K562 (cell line): ENCODE measurements at regions not wholly inside any gene's neighbourhood (a gene's known extent, or its start where the extent isn't known, plus 50 kb on each side); places are given as distances from the start of the nearest gene placed in this dataset.

Experiments
- ATAC-seq: fragments of 200-7000 bp; cut with Tn5 transposase; 3 replicates; pipeline ENCODE4 v1.9.1; 2020; ENCODE audit warnings: moderate library complexity
- BruUV-seq: library from RNA; stranded (reverse); fragments of 400-500 nt; replicated peaks from 2 replicates; lab custom pipeline; 2021; lab: Mats Ljungman, UMichigan
- CTCF ChIA-PET: fragments of 300-600 bp; formaldehyde crosslinking; extraction: SDS; loops from one replicate; lab custom pipeline; 2021; ENCODE audit warnings: low intra/inter-chr PET ratio; lab: Yijun Ruan, JAX
- POLR2A ChIA-PET: fragments of 300-600, 350-650 bp; sonication (Branson Sonifier 250); formaldehyde crosslinking; extraction: SDS; loops from one replicate; lab custom pipeline; 2021; ENCODE audit warnings: antibody characterized with exemption, inconsistent platforms; lab: Yijun Ruan, JAX
- DNase-seq, 4 experiments: peaks; one replicate each; pipeline versions ENCODE4 v3.0.0 to v3.0.0-alpha.2; 2011 to 2018; ENCODE audit warnings: low spot score in 3 of 4, mixed read lengths in 3 of 4; ENCODE audit errors: extremely low read depth in 1 of 4
- FAIRE-seq: peaks from 2 replicates; lab custom pipeline; 2011; peaks lifted over from hg19 to GRCh38; lab: Jason Lieb, UNC
- H2AFZ ChIP-seq: 2 replicates; pipeline ENCODE4 v1.6.0; 2011; ENCODE audit warnings: low read depth, low read length, control low read depth, inconsistent platforms
- H3K27ac ChIP-seq: fragments of 200-600 bp; 3 replicates; pipeline ENCODE4 v1.8.0; 2011; ENCODE audit warnings: low read depth, mild to moderate bottlenecking, control low read depth, inconsistent platforms, low read length, moderate library complexity, mixed read lengths; ENCODE audit errors: extremely low read depth
- H3K27me3 ChIP-seq, 2 experiments: fragments of 300-600 bp in 1 of 2; 2 replicates in 1 of 2; 3 replicates in 1 of 2; pipeline versions ENCODE4 v1.6.0 to v1.8.0; 2011; ENCODE audit warnings: inconsistent platforms in 2 of 2, low read length in 2 of 2, mild to moderate bottlenecking in 1 of 2, mixed read lengths in 1 of 2, moderate library complexity in 1 of 2; ENCODE audit not compliant: control insufficient read depth in 2 of 2, insufficient read depth in 2 of 2
- H3K36me3 ChIP-seq: fragments of 300-600 bp; 3 replicates; pipeline ENCODE4 v1.8.0; 2011; ENCODE audit warnings: mild to moderate bottlenecking, low read length, inconsistent platforms; ENCODE audit not compliant: control insufficient read depth, insufficient read depth
- H3K4me1 ChIP-seq, 2 experiments: fragments of 200-600 bp in 1 of 2; replicated peaks in 1 of 2; 2 replicates in 1 of 2; 3 replicates in 1 of 2; pipeline versions ENCODE4 v1.5.1 to v1.8.0; 2011; ENCODE audit warnings: inconsistent platforms in 2 of 2, low read length in 2 of 2, mild to moderate bottlenecking in 1 of 2, mixed read lengths in 1 of 2, moderate library complexity in 1 of 2; ENCODE audit not compliant: control insufficient read depth in 2 of 2, insufficient read depth in 2 of 2
- H3K4me2 ChIP-seq: 2 replicates; pipeline ENCODE4 v1.6.1; 2011; ENCODE audit warnings: low read length, control low read depth, inconsistent platforms, mixed read lengths; ENCODE audit not compliant: insufficient read depth
- H3K4me3 ChIP-seq: fragments of 200-600 bp; sonication (generic), shearing (Covaris generic); 2 replicates; pipeline ENCODE4 v1.5.1; 2016; ENCODE audit warnings: control low read depth, inconsistent platforms
- H3K79me2 ChIP-seq: fragments of 200-600 bp; 3 replicates; pipeline ENCODE4 v1.8.0; 2011; ENCODE audit warnings: low read length, inconsistent platforms; ENCODE audit not compliant: control insufficient read depth, insufficient read depth
- H3K9ac ChIP-seq, 2 experiments: 2 replicates each; pipeline versions ENCODE4 v1.6.0 to v1.6.1; 2011; ENCODE audit warnings: low read depth in 2 of 2, low read length in 2 of 2, control low read depth in 1 of 2, inconsistent platforms in 1 of 2, mild to moderate bottlenecking in 1 of 2, mixed read lengths in 1 of 2; ENCODE audit not compliant: insufficient read depth in 1 of 2
- H3K9me1 ChIP-seq: one replicate; pipeline ENCODE4 v1.6.0; 2011; ENCODE audit warnings: inconsistent platforms, mild to moderate bottlenecking, low read length, moderate library complexity; ENCODE audit not compliant: control insufficient read depth, insufficient read depth
- H3K9me3 ChIP-seq: replicated peaks from 2 replicates; pipeline ENCODE4 v1.5.1; 2011; ENCODE audit warnings: low read depth, low read length, inconsistent platforms; ENCODE audit not compliant: control insufficient read depth, insufficient read depth
- H4K20me1 ChIP-seq: replicated peaks from 2 replicates; pipeline ENCODE4 v1.6.1; 2011; ENCODE audit warnings: low read length, inconsistent platforms, mixed read lengths; ENCODE audit not compliant: control insufficient read depth, insufficient read depth
- BRD4 ChIP-seq: fragments of 200-600 bp; sonication (generic); IDR thresholded peaks from 2 replicates; pipeline ENCODE4 v1.6.1; 2017; ENCODE audit warnings: inconsistent platforms
- CC2D1A ChIP-seq: fragments of 450-650 bp; IDR thresholded peaks from 2 replicates; pipeline ENCODE4 v1.6.1; 2017; ENCODE audit warnings: mild to moderate bottlenecking
- CEBPG ChIP-seq, 3 experiments: fragments of 200-800 bp in 1 of 3; sonication (Bioruptor generic) in 1 of 3; sonication (generic) in 1 of 3; formaldehyde crosslinking in 1 of 3; IDR thresholded peaks in 2 of 3; conservative IDR thresholded peaks in 1 of 3; 2 replicates each; pipeline versions ENCODE4 v1.6.1 to v1.8.0; 2016 to 2022; ENCODE audit warnings: missing compliant biosample characterization in 2 of 3, missing genetic modification characterization in 2 of 3, mild to moderate bottlenecking in 1 of 3, missing genetic modification reagents in 1 of 3
- HDGF ChIP-seq: fragments of 450-650 bp; IDR thresholded peaks from 2 replicates; pipeline ENCODE4 v1.6.1; 2016
- NFYB ChIP-seq: IDR thresholded peaks from 2 replicates; pipeline ENCODE4 v1.6.1; 2011; ENCODE audit warnings: mild to moderate bottlenecking, moderate library complexity; ENCODE audit not compliant: insufficient read length; ENCODE audit errors: extremely low read depth
- RHOXF2B ChIP-seq: fragments of 250-450 bp; sonication (Bioruptor Pico); conservative IDR thresholded peaks from 2 replicates; pipeline ENCODE4 v1.5.1; 2021
- SMAD3 ChIP-seq: fragments of 450-650 bp; formaldehyde crosslinking; conservative IDR thresholded peaks from 2 replicates; pipeline ENCODE4 v1.4.0; 2020; ENCODE audit warnings: mild to moderate bottlenecking
- SRSF7 ChIP-seq: fragments of 200-400 bp; formaldehyde crosslinking; optimal IDR thresholded peaks from 2 replicates; pipeline ENCODE3; 2017; ENCODE audit warnings: mild to moderate bottlenecking, low read depth, low read length
- TARDBP ChIP-seq: fragments of 450-650 bp; IDR thresholded peaks from 2 replicates; pipeline ENCODE4 v1.6.1; 2016
- ZC3H4 ChIP-seq: sonication (generic); formaldehyde crosslinking; IDR thresholded peaks from 2 replicates; pipeline ENCODE4 v1.9.0; 2021; ENCODE audit warnings: missing genetic modification reagents, borderline replicate concordance
- ZNF717 ChIP-seq: fragments of 250-450 bp; sonication (Bioruptor Pico); IDR thresholded peaks from 2 replicates; pipeline ENCODE4 v1.5.0; 2021
- ZNF766 ChIP-seq: fragments of 200-800 bp; sonication (Bioruptor generic); conservative IDR thresholded peaks from 2 replicates; pipeline ENCODE4 v1.6.1; 2016; ENCODE audit warnings: missing genetic modification characterization, missing compliant biosample characterization
- WGBS: fragments of 100-300 bp; shearing (Covaris generic); methylation state at CpG from one replicate; pipeline ENCODE4 v1.1.6; 2016; ENCODE audit warnings: low coverage, mixed read lengths; ENCODE audit not compliant: insufficient coverage; ENCODE audit errors: missing lambda C conversion rate; 5-methylcytosine and 5-hydroxymethylcytosine counted together
- in situ Hi-C: fragments of 300-500 bp; cut with MboI; formaldehyde crosslinking; loops from 4 replicates; pipeline ENCODE4 v1.15.0; 2018; ENCODE audit warnings: inconsistent platforms, mixed read lengths
- intact Hi-C: fragments of 100-400 bp; cut with micrococcal nuclease; formaldehyde crosslinking; loops from 2 replicates; pipeline ENCODE4 v1.14.2; 2022
- TF ChIP-seq, protein P1 (sequence below): sonication (generic); formaldehyde crosslinking; IDR thresholded peaks from 2 replicates; pipeline ENCODE4 v1.8.0; 2022; ENCODE audit warnings: missing genetic modification reagents, mild to moderate bottlenecking, borderline replicate concordance
- TF ChIP-seq, protein P2 (sequence below): fragments of 450-650 bp; IDR thresholded peaks from 2 replicates; pipeline ENCODE4 v1.6.1; 2017; ENCODE audit warnings: mild to moderate bottlenecking, moderate library complexity
- TF ChIP-seq, protein P3 (sequence below): sonication (generic); formaldehyde crosslinking; IDR thresholded peaks from 2 replicates; pipeline ENCODE4 v1.4.0; 2020; ENCODE audit warnings: mild to moderate bottlenecking, missing genetic modification reagents
- TF ChIP-seq, protein P4 (sequence below): fragments of 450-650 bp; conservative IDR thresholded peaks from 2 replicates; pipeline ENCODE4 v1.6.1; 2016; ENCODE audit warnings: missing genetic modification characterization, low read depth, mild to moderate bottlenecking, missing compliant biosample characterization, moderate library complexity
- TF ChIP-seq, protein P5 (sequence below): sonication (generic); formaldehyde crosslinking; IDR thresholded peaks from 2 replicates; pipeline ENCODE4 v1.8.1; 2023; ENCODE audit warnings: mild to moderate bottlenecking, missing genetic modification reagents

DNA sequence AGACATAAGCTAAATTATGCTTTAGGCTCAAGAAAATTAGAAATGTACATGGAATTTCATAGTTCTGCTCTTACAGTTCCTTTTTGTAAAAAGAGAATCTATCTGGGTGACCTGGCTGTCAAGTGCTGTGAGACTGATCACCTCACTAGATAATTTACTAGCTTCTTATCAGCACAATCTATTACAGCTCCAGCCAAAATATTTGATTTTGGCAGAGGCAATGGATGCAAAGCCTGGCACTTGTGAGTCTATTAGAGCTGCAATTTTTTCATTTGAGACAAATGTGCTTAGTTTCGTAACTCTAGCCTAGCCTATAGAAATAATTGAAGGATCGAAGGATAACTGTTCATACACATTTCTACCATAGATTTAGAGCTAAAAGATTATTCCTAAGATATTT lies 927.5 kb downstream of the SLC6A15 start:
- no peak overlapping the region for H3K4me3 ChIP-seq
- no TSS peak for BruUV-seq
- CTCF ChIA-PET: no interaction called here
- in situ Hi-C loops (no loop called here), intact Hi-C loops (no loop called here)
- no peaks in the 10 kb centered on the region for H4K20me1 ChIP-seq
- no peaks in the 10 kb centered on the region for H3K79me2 ChIP-seq
- no peaks in the 10 kb centered on the region for H3K4me1 ChIP-seq
- ATAC-seq (no peak), FAIRE-seq (no peak), DNase-seq (no peak)
- no peak overlapping the region for H3K27ac ChIP-seq
- no peak for TF ChIP-seq CC2D1A
- no peak for TF ChIP-seq ZNF766 (CRISPR knock-in tag)
- no peak for TF ChIP-seq ZNF717 (CRISPR knock-in tag)
- TF ChIP-seq, protein P1, sequence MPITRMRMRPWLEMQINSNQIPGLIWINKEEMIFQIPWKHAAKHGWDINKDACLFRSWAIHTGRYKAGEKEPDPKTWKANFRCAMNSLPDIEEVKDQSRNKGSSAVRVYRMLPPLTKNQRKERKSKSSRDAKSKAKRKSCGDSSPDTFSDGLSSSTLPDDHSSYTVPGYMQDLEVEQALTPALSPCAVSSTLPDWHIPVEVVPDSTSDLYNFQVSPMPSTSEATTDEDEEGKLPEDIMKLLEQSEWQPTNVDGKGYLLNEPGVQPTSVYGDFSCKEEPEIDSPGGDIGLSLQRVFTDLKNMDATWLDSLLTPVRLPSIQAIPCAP (CRISPR knock-in tag): no peak
- TF ChIP-seq, protein P2, sequence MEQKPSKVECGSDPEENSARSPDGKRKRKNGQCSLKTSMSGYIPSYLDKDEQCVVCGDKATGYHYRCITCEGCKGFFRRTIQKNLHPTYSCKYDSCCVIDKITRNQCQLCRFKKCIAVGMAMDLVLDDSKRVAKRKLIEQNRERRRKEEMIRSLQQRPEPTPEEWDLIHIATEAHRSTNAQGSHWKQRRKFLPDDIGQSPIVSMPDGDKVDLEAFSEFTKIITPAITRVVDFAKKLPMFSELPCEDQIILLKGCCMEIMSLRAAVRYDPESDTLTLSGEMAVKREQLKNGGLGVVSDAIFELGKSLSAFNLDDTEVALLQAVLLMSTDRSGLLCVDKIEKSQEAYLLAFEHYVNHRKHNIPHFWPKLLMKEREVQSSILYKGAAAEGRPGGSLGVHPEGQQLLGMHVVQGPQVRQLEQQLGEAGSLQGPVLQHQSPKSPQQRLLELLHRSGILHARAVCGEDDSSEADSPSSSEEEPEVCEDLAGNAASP: no peak
- no peak for TF ChIP-seq TARDBP
- no peak for TF ChIP-seq BRD4
- TF ChIP-seq ZC3H4 (CRISPR knock-in tag): no peak
- no peak for TF ChIP-seq HDGF
- TF ChIP-seq SMAD3: no peak
- TF ChIP-seq, protein P3, sequence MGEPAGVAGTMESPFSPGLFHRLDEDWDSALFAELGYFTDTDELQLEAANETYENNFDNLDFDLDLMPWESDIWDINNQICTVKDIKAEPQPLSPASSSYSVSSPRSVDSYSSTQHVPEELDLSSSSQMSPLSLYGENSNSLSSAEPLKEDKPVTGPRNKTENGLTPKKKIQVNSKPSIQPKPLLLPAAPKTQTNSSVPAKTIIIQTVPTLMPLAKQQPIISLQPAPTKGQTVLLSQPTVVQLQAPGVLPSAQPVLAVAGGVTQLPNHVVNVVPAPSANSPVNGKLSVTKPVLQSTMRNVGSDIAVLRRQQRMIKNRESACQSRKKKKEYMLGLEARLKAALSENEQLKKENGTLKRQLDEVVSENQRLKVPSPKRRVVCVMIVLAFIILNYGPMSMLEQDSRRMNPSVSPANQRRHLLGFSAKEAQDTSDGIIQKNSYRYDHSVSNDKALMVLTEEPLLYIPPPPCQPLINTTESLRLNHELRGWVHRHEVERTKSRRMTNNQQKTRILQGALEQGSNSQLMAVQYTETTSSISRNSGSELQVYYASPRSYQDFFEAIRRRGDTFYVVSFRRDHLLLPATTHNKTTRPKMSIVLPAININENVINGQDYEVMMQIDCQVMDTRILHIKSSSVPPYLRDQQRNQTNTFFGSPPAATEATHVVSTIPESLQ (CRISPR knock-in tag): no peak
- TF ChIP-seq, protein P4, sequence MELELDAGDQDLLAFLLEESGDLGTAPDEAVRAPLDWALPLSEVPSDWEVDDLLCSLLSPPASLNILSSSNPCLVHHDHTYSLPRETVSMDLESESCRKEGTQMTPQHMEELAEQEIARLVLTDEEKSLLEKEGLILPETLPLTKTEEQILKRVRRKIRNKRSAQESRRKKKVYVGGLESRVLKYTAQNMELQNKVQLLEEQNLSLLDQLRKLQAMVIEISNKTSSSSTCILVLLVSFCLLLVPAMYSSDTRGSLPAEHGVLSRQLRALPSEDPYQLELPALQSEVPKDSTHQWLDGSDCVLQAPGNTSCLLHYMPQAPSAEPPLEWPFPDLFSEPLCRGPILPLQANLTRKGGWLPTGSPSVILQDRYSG: no peak
- TF ChIP-seq RHOXF2B (CRISPR knock-in tag): no peak
- TF ChIP-seq, protein P5, sequence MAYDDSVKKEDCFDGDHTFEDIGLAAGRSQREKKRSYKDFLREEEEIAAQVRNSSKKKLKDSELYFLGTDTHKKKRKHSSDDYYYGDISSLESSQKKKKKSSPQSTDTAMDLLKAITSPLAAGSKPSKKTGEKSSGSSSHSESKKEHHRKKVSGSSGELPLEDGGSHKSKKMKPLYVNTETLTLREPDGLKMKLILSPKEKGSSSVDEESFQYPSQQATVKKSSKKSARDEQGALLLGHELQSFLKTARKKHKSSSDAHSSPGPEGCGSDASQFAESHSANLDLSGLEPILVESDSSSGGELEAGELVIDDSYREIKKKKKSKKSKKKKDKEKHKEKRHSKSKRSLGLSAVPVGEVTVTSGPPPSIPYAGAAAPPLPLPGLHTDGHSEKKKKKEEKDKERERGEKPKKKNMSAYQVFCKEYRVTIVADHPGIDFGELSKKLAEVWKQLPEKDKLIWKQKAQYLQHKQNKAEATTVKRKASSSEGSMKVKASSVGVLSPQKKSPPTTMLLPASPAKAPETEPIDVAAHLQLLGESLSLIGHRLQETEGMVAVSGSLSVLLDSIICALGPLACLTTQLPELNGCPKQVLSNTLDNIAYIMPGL (CRISPR knock-in tag): no peak
- TF ChIP-seq SRSF7: no peak
- TF ChIP-seq CEBPG (CRISPR knock-in tag; IDR thresholded peaks at IDR 0.05): no peak
- no peak for TF ChIP-seq CEBPG (tag; conservative IDR thresholded peaks at IDR 0.05 in 1 of 2, IDR thresholded peaks at IDR 0.05 in 1 of 2)
- TF ChIP-seq NFYB: no peak
- no peaks in the 10 kb centered on the region; the same call in 1 of the 2 replicates for H3K9me3 ChIP-seq
- H3K4me2 ChIP-seq: no peak overlapping the region
- no peak overlapping the region for H3K9ac ChIP-seq
- WGBS: 3% methylated on average over 2 of the region's 2 CpGs
- no peak overlapping the region for H2AFZ ChIP-seq
- no peaks in the 10 kb centered on the region for H3K27me3 ChIP-seq
- H3K36me3 ChIP-seq: no peaks in the 10 kb centered on the region
- POLR2A ChIA-PET: no interaction called here
- no peaks in the 10 kb centered on the region for H3K9me1 ChIP-seq
